ENCODE measurements at regions not wholly inside any gene's neighbourhood (a gene's known extent, or its start where the extent isn't known, plus 50 kb on each side); places are given as distances from the start of the nearest gene placed in this dataset.

DNA sequence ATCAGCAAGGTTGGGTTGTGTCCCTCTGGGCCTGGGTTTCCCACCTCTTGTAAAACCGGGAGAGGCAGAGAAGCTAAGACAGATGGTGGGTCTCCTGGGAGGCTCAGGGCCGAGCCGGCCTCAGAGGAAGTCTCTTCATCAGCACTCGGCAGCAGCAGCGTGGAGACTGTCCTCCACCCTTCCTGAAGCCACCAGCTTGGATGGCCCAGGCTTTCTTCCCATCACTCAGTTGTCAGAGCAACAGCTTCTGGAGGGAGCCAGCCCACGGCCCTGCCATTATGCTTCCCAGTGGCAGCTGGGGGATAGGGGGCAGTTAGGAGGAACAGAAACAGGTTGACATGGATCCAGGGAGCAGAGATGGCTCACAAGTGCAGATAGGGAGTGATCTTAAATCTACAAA, 191.0 kb downstream of the KATNAL1 start:
- Histone ChIP-seq H3K9me2 (no peaks in the 10 kb centered on the region), H3K4me2 (no peak overlapping the region), H3K79me2 (ENCODE audit: insufficient read depth) (no peaks in the 10 kb centered on the region), H3F3A (replicated peaks; ENCODE audit: insufficient read depth) (no peaks in the 10 kb centered on the region), H3K4me3 (ENCODE audit: low read depth in 2 of 2, low read length in 1 of 2) (no peak overlapping the region), H3K9me3 (no peaks in the 10 kb centered on the region), H3K4me1 (ENCODE audit: control insufficient read depth in 1 of 2, insufficient read depth in 2 of 2, low read depth in 1 of 2, low read length in 1 of 2) (peaks cover 14 to 16% of the 10 kb centered on the region in 2 experiments; a peak in 3 of 4 replicates), H3K27ac (ENCODE audit: low read depth in 2 of 2, low read length in 1 of 2) (no peak overlapping the region), H2AFZ (ENCODE audit: low read depth) (no peak overlapping the region), H3K9ac (no peak overlapping the region), H3K27me3 (ENCODE audit: insufficient read depth) (no peaks in the 10 kb centered on the region), H4K20me1 (ENCODE audit: insufficient read depth) (no peaks in the 10 kb centered on the region), H3K36me3 (replicated peaks in 1 of 2; ENCODE audit: control insufficient read depth in 1 of 2, insufficient read depth in 2 of 2, low read length in 1 of 2) (no peaks in the 10 kb centered on the region)
- WGBS (ENCODE audit: low lambda C conversion rate): 75% methylated on average over 3 of the region's 6 CpGs
- DNase-seq: no peak
- POLR2A ChIA-PET: no interaction called here
- CTCF ChIA-PET: interaction anchor here (0.6 to 8.6 kb wide), 10 partner anchors 10 to 928 kb away, joined by 4 to 193 read pairs (median 20); partner anchors contain the start of gene UBL3
- TF ChIP-seq CHD2 (IDR thresholded peaks at IDR 0.05; ENCODE audit: low read length, partially characterized antibody): no peak

DNA sequence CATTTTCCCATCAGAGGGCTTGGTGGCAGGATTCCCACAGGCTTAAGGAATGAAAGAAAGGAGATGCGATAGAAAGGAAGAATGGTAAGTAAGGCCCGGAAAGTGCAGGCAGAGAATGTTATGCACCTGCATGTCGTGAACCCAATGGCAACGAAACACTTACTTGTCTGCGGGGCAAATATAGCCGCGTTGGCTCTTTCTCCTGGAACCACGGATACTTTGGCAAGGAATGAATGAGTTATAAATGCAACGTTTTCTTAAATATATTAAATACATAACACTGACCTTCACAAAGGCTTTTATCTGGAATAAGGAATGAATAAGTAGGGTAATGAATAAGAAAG, 192.1 kb downstream of the KATNAL1 start:
- Histone ChIP-seq H3K4me2 (peak overlapping the region; percentile 81), H3K36me3 (replicated peaks in 1 of 2; ENCODE audit: control insufficient read depth in 1 of 2, insufficient read depth in 2 of 2, low read length in 1 of 2) (no peaks in the 10 kb centered on the region), H3K79me2 (ENCODE audit: insufficient read depth) (no peaks in the 10 kb centered on the region), H2AFZ (ENCODE audit: low read depth) (peak overlapping the region; percentile 66; the same call in 1 of the 2 replicates), H3K4me1 (ENCODE audit: control insufficient read depth in 1 of 2, insufficient read depth in 2 of 2, low read depth in 1 of 2, low read length in 1 of 2) (peaks cover 14 to 20% of the 10 kb centered on the region in 2 experiments; a peak in 3 of 4 replicates), H3F3A (replicated peaks; ENCODE audit: insufficient read depth) (no peaks in the 10 kb centered on the region), H4K20me1 (ENCODE audit: insufficient read depth) (no peaks in the 10 kb centered on the region), H3K9me2 (no peaks in the 10 kb centered on the region), H3K27ac (ENCODE audit: low read depth in 2 of 2, low read length in 1 of 2) (no peak overlapping the region; a peak in 1 of 4 replicates), H3K27me3 (ENCODE audit: insufficient read depth) (no peaks in the 10 kb centered on the region), H3K4me3 (ENCODE audit: low read depth in 2 of 2, low read length in 1 of 2) (peak overlapping the region; percentile 72 to 77), H3K9me3 (no peaks in the 10 kb centered on the region), H3K9ac (no peak overlapping the region)
- no peak for DNase-seq
- 8% methylated on average over 9 of the region's 9 CpGs for WGBS (ENCODE audit: low lambda C conversion rate)
- no peak for TF ChIP-seq SMC3 (IDR thresholded peaks at IDR 0.05; ENCODE audit: low read depth, low read length)
- no peak for TF ChIP-seq IRF3 (IDR thresholded peaks at IDR 0.05; ENCODE audit: low read depth, low read length)
- TF ChIP-seq PBX3 (IDR thresholded peaks at IDR 0.05): no peak
- TF ChIP-seq TEAD4 (IDR thresholded peaks at IDR 0.05; ENCODE audit: borderline replicate concordance, insufficient read depth): no peak
- no peak for TF ChIP-seq ELF1 (IDR thresholded peaks at IDR 0.05)
- no peak for TF ChIP-seq SIN3A (IDR thresholded peaks at IDR 0.05; ENCODE audit: borderline replicate concordance, low read depth, low read length)
- no peak for TF ChIP-seq RXRA (IDR thresholded peaks at IDR 0.05; ENCODE audit: borderline replicate concordance, low read depth)
- no peak for TF ChIP-seq USF1 (IDR thresholded peaks at IDR 0.05; ENCODE audit: borderline replicate concordance, low read depth)
- TF ChIP-seq USF2 (IDR thresholded peaks at IDR 0.05; ENCODE audit: borderline replicate concordance, low read depth, low read length): no peak
- TF ChIP-seq NRF1 (IDR thresholded peaks at IDR 0.05; ENCODE audit: low read depth, low read length): no peak
- TF ChIP-seq RCOR1 (IDR thresholded peaks at IDR 0.05; ENCODE audit: low read length): no peak
- TF ChIP-seq MXI1 (IDR thresholded peaks at IDR 0.05; ENCODE audit: low read depth, low read length): no peak
- CTCF ChIA-PET: interaction anchor here (0.6 to 8.6 kb wide), 66 partner anchors 8 to 690 kb away, joined by 3 to 193 read pairs (median 4); partner anchors contain the start of genes UBL3 and USPL1
- POLR2A ChIA-PET: interaction anchor here (1.0 to 1.3 kb wide), 3 partner anchors 28 to 607 kb away, joined by 4 to 7 read pairs (median 4); partner anchors contain the start of gene SLC7A1

Measured in SK-N-SH (cell line).